GM18909 (cell line): ENCODE measurements at regions not wholly inside any gene's neighbourhood (a gene's known extent, or its start where the extent isn't known, plus 50 kb on each side); places are given as distances from the start of the nearest gene placed in this dataset.
"Not testable (repeated sequence)": the region's sequence is repeated elsewhere in the genome, so short reads cannot be mapped to it uniquely, and the experiment has no call there.

Experiments used
- ATAC-seq: cut with Tn5 transposase; IDR thresholded peaks from one replicate; pipeline ENCODE4 v1.9.1; 2021; ENCODE audit warnings: mild to moderate bottlenecking; ENCODE audit not compliant: unreplicated experiment, poor library complexity

GRCh38 chr14:105765893-105766614 is 239.7 kb downstream of the TMEM121 start:
- ATAC-seq: no peak

GRCh38 chr14:105767315-105767714 is 240.9 kb downstream of the TMEM121 start:
- no peak for ATAC-seq

DNA sequence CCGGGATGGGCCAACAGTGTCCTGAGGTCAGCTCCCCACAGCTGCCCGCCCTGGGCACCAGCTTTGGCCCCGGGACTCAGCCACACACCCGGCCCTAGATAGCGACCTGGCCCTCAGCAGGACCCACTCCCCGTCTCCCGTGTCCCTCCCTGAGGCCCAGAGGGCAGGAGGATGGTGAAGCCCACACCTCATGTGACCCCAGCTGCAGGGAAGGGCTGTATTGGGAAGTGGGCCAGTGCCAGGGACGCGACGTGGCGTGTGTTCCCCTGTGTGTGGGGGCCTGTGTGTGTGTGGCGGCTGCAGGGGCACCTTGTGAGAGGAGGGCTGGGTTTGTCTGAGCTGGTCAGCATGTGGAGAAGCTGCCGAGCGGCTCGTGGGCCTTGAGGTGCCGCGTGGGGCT is 241.7 kb downstream of the TMEM121 start:
- not testable (repeated sequence) for ATAC-seq

DNA sequence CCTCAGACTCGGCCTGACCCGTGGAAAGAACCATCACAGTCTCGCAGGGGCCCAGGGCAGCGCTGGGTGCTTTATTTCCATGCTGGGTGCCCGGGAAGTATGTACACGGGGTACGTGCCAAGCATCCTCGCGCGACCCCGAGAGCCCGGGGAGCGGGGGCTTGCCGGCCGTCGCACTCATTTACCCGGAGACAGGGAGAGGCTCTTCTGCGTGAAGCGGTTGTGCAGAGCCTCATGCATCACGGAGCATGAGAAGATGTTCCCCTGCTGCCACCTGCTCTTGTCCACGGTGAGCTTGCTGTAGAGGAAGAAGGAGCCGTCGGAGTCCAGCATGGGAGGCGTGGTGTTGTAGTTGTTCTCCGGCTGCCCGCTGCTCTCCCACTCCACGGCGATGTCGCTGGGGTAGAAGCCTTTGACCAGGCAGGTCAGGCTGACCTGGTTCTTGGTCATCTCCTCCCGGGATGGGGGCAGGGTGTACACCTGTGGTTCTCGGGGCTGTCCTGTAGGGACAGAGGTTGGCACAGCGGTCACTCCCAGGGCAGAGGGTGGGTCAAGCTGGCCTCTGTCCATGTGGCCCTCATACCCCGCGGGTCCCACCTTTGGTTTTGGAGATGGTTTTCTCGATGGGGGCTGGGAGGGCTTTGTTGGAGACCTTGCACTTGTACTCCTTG is 242.8 kb downstream of the TMEM121 start:
- not testable (repeated sequence) for ATAC-seq

DNA sequence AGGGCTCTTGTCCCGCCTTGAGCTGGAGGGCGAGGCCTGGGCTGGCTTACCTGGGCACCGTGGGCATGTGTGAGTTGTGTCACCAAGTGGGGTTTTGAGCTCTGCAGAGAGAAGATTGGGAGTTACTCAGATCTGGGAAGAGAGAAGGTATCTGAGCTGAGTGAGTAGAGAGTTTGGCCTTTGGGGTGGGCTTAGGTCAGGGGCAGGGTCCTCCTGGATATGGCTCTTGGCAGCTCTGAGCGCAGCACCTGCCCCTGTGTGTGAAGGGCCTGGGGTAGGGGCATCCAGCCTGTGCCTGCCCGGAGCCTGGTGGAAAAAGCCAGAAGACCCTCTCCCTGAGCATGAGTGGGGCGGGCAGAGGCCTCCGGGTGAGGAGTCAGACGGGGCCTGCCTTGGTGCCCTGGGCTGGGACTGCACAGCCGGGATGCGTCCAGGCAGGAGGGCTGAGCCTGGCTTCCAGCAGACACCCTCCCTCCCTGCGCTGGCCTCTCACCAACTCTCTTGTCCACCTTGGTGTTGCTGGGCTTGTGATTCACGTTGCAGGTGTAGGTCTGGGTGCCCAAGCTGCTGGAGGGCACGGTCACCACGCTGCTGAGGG is 244.3 kb downstream of the TMEM121 start:
- not testable (repeated sequence) for ATAC-seq

DNA sequence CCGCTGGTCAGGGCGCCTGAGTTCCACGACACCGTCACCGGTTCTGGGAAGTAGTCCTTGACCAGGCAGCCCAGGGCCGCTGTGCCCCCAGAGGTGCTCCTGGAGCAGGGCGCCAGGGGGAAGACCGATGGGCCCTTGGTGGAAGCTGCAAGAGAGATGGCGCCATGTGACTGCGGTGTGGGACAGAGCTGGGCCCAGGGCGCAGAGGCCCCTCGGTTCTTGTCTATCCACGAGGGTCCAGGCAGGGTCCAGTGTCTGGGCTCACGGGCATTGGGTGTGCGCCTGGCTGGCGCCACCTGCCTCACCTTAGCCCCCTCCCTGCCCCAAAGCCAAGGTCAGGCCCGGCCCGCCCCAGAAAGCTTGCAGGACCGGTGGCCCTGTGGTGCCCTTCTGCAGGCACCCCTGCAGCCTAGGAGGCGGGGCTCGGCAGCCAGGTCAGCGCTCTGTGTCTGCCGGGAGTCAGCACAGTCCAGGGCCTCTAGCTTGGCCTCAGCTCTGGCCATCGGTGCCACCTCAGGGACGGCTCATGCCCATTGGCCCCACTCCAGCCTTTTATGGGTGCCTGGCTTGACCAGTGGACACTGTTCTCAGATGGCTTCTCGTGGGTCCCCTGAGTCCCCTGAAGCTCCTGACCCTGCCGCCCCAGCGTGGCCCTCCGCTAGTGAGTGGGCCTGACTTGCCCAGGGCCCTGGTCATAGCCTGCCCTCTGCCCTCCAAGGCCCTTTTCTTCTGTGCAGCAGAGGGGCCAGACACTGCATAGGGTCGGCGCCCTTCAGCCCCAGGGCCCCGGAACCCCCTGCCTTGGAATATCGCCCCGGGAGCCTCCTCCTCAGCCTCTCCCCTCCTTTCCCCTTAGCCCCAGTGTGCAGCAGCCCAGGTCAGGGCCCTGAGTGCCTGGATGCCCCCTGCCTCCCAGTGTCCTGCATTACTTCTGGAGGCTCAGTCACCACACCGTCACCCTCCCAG is 245.2 kb downstream of the TMEM121 start:
- not testable (repeated sequence) for ATAC-seq

- ATAC-seq: not testable (repeated sequence)
Observed at GRCh38 chr14:105772710-105773250, 246.4 kb downstream of the TMEM121 start.

DNA sequence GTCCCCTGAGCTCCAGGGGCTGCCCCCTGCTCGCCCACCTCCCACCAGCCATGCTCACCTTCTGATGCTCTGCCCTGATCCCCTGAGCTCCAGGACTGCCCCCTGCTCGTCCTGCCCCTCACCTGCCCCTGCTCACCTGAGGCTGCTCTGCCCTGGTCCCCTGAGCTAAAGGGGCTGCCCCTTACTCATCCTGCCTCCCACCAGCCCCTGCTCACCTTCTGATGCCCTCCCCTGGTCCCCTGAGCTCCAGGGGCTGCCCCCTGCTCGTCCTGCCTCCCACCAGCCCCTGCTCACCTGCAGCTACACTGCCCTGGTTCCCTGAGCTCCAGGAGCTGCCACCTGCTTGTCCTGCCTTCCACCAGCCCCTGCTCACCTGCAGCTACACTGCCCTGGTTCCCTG is 247.2 kb downstream of the TMEM121 start:
- ATAC-seq: no peak

DNA sequence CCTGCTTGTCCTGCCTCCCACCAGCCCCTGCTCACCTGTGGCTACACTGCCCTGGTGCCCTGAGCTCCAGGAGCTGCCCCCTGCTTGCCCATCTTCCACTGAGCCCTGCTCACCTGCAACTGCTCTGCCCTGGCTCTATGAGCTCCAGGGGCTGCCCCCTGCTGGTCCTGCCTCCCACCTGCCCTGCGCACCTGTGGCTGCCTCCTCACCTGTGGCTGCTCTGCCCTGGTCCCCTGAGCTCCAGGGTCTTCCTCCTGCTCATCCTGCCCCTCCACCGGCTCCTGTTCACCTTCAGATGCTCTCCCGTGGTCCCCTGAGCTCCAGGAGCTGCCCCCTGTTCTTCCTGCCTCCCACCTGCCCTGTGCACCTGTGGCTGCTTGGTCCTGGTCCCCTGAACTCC is 247.6 kb downstream of the TMEM121 start:
- no peak for ATAC-seq

DNA sequence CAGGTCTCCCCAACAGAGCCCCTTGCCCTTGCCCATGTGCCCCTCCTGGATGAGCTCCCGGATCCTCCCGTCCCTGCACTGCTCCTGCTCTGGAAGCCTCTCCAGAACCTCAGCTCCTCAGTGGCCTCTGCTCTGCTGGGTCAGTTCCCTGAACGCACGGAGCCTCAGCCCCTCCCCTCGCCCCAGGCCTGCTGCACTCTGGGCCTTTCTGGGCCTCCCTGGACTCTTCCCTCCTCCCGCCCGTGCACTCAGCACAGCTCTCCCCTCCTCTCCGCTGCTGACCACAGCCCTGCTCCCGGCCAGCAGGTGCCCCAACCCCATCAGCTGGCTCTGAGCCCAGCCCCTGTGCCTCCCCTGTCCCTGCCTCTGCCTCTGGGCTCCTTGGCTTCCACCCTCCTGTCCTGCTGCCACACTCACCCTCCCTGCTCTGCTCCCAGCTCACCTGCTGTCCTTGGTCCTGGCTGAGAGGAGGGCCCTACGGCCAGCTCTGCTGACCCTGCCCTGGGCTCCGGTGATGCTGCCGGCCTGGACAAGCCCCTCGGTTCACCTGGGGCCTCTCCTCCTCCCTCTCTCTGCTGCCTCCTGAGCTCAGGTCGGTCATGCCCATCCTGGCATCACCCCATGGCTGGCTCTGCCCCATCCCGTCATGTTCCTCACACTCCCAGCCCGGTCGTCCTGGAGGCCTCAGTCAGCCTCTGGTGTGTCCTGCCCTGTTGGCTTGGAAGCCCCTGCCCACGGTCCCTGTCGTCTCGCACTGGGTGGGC is 248.4 kb downstream of the TMEM121 start:
- ATAC-seq: not testable (repeated sequence)

DNA sequence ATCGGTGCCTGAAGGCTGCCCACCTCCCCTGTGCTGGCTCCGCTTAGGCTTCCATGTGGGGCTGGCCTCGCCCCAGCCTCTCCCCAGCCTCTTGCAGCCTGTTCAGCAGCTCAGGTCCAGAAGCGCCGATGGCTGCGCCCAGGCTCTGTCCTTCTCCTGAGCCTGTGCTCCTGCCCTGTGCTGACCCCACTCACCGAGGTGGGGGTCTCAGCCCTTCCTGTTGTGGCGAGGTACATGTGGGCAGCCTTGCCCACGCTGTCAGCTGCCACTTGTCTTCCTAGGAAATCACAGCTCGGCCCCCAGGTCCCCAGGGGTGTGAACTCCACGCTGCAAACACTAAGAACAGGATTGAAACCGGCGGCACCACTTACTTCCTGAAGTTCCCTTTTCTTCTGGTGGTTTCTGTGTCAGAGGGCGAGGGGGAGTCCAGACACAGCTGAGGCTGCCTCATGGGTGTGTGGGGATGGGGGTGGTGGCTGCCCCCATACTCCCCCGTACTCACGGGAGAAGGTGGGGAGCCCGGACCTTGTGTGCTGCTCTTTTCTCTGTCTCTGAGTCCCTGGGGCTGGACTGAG is 249.1 kb downstream of the TMEM121 start:
- not testable (repeated sequence) for ATAC-seq

DNA sequence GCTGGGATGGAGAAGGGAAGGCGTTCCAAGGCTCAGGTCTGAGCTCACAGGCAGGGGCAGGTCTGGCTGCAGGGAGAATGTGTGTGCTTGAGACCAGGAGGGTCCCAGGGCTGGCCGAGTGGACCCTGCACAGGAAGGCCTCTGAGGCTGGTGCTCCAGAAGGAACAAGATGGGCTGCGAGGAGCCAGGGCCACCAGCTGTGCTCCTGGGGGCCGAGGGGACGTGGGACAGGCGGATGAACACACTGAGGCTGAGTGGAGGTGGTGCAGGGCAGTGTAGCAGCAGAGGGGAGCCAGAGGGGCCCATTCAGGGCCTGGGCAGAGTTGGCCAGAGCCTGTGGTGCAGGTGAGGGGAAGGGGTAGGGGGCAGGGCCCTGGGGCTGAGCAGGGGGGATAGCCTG is 249.7 kb downstream of the TMEM121 start:
- ATAC-seq: not testable (repeated sequence)

DNA sequence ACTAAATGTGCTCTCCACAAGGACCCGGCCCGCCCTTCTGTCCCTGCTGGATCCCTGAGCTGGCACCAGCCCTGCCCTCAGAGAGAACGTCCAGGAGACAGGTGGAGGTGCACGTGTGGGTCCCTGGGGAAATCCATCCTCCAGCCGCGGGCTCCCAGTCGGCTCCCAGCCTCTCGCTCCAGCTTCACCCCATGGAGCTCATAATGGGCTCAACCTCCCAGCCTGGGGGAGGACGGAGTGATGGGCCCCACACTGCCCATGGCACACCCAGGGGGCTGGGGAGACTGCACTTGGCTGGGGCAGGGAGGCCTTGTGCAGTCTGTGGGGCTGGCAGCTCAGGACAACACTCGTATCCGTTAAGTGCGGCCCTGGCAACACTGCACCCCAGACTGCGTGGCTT is 250.5 kb downstream of the TMEM121 start:
- ATAC-seq: no peak

GRCh38 chr14:105783707-105784106 is 257.3 kb downstream of the TMEM121 start:
- no peak for ATAC-seq

GRCh38 chr14:105793836-105794235 is 267.5 kb downstream of the TMEM121 start:
- no peak for ATAC-seq

DNA sequence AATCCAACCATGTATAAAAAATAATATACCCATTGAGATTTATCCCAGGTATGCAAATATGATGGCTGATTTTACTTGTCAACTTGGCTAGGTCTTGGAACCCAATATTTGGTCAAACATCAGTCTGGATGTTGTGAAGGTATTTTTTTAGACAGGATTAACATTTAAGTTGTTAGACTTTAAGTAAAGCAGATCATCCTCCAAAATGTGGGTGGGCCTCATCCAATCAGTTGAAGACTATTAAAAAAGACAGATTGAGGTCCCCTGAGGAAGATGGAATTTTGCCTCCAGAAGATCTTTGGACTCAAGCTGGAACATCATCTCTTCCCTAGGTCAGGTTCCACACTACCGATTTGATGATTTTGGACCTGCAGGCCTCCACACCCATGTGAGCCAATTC is 271.2 kb downstream of the TMEM121 start:
- no peak for ATAC-seq

- no peak for ATAC-seq
Observed at GRCh38 chr14:105805701-105806100, 279.3 kb downstream of the TMEM121 start.

DNA sequence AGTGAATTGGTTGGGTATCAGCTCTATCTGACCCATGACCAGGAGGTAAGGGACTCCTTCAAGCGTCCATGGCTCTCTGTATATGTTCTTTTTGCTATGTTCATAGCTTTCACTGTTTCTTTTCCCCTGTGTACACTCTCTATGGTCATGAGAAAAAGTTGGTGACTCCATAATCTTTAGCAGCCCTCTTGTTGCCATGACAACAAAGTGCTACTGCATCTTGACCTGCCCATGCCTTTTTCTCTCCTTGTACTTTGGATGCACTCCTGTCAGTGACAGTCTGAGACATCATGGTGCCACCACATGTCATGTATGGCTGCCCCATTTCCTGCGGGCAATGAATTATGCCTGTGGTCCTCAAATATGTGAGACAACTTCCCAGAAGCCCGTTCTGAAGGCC is 280.2 kb downstream of the TMEM121 start:
- ATAC-seq: no peak
